ENCODE measurements at regions not wholly inside any gene's neighbourhood (a gene's known extent, or its start where the extent isn't known, plus 50 kb on each side); places are given as distances from the start of the nearest gene placed in this dataset.

GRCh38 chr2:121884078-121884477, 128.6 kb downstream of the TSN start (continued):
- TF ChIP-seq CREB1 (IDR thresholded peaks at IDR 0.05) (no peak), BACH1 (IDR thresholded peaks at IDR 0.05; ENCODE audit: low read length) (no peak), CEBPB (IDR thresholded peaks at IDR 0.05; ENCODE audit: low read depth, low read length) (no peak), BCL11A (IDR thresholded peaks at IDR 0.05; ENCODE audit: low read depth in 2 of 2, low read length in 2 of 2) (no peak)
- TF ChIP-seq, protein P1, sequence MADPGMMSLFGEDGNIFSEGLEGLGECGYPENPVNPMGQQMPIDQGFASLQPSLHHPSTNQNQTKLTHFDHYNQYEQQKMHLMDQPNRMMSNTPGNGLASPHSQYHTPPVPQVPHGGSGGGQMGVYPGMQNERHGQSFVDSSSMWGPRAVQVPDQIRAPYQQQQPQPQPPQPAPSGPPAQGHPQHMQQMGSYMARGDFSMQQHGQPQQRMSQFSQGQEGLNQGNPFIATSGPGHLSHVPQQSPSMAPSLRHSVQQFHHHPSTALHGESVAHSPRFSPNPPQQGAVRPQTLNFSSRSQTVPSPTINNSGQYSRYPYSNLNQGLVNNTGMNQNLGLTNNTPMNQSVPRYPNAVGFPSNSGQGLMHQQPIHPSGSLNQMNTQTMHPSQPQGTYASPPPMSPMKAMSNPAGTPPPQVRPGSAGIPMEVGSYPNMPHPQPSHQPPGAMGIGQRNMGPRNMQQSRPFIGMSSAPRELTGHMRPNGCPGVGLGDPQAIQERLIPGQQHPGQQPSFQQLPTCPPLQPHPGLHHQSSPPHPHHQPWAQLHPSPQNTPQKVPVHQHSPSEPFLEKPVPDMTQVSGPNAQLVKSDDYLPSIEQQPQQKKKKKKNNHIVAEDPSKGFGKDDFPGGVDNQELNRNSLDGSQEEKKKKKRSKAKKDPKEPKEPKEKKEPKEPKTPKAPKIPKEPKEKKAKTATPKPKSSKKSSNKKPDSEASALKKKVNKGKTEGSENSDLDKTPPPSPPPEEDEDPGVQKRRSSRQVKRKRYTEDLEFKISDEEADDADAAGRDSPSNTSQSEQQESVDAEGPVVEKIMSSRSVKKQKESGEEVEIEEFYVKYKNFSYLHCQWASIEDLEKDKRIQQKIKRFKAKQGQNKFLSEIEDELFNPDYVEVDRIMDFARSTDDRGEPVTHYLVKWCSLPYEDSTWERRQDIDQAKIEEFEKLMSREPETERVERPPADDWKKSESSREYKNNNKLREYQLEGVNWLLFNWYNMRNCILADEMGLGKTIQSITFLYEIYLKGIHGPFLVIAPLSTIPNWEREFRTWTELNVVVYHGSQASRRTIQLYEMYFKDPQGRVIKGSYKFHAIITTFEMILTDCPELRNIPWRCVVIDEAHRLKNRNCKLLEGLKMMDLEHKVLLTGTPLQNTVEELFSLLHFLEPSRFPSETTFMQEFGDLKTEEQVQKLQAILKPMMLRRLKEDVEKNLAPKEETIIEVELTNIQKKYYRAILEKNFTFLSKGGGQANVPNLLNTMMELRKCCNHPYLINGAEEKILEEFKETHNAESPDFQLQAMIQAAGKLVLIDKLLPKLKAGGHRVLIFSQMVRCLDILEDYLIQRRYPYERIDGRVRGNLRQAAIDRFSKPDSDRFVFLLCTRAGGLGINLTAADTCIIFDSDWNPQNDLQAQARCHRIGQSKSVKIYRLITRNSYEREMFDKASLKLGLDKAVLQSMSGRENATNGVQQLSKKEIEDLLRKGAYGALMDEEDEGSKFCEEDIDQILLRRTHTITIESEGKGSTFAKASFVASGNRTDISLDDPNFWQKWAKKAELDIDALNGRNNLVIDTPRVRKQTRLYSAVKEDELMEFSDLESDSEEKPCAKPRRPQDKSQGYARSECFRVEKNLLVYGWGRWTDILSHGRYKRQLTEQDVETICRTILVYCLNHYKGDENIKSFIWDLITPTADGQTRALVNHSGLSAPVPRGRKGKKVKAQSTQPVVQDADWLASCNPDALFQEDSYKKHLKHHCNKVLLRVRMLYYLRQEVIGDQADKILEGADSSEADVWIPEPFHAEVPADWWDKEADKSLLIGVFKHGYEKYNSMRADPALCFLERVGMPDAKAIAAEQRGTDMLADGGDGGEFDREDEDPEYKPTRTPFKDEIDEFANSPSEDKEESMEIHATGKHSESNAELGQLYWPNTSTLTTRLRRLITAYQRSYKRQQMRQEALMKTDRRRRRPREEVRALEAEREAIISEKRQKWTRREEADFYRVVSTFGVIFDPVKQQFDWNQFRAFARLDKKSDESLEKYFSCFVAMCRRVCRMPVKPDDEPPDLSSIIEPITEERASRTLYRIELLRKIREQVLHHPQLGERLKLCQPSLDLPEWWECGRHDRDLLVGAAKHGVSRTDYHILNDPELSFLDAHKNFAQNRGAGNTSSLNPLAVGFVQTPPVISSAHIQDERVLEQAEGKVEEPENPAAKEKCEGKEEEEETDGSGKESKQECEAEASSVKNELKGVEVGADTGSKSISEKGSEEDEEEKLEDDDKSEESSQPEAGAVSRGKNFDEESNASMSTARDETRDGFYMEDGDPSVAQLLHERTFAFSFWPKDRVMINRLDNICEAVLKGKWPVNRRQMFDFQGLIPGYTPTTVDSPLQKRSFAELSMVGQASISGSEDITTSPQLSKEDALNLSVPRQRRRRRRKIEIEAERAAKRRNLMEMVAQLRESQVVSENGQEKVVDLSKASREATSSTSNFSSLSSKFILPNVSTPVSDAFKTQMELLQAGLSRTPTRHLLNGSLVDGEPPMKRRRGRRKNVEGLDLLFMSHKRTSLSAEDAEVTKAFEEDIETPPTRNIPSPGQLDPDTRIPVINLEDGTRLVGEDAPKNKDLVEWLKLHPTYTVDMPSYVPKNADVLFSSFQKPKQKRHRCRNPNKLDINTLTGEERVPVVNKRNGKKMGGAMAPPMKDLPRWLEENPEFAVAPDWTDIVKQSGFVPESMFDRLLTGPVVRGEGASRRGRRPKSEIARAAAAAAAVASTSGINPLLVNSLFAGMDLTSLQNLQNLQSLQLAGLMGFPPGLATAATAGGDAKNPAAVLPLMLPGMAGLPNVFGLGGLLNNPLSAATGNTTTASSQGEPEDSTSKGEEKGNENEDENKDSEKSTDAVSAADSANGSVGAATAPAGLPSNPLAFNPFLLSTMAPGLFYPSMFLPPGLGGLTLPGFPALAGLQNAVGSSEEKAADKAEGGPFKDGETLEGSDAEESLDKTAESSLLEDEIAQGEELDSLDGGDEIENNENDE (IDR thresholded peaks at IDR 0.05; ENCODE audit: insufficient replicate concordance, low read length): no peak
